ENCODE measurements at regions not wholly inside any gene's neighbourhood (a gene's known extent, or its start where the extent isn't known, plus 50 kb on each side); places are given as distances from the start of the nearest gene placed in this dataset.

GRCh38 chr1:228860911-228861831 is 125.9 kb downstream of the RHOU start:
- TF ChIP-seq POLR2A (IDR thresholded peaks at IDR 0.05) (no peak), CTCF (IDR thresholded peaks at IDR 0.05) (no peak)

All from right lobe of liver (tissue), 4 donors.